ENCODE measurements at regions not wholly inside any gene's neighbourhood (a gene's known extent, or its start where the extent isn't known, plus 50 kb on each side); places are given as distances from the start of the nearest gene placed in this dataset.
A peak's percentile ranks its signal among the peaks of the same experiment; 100 is the strongest.

DNA sequence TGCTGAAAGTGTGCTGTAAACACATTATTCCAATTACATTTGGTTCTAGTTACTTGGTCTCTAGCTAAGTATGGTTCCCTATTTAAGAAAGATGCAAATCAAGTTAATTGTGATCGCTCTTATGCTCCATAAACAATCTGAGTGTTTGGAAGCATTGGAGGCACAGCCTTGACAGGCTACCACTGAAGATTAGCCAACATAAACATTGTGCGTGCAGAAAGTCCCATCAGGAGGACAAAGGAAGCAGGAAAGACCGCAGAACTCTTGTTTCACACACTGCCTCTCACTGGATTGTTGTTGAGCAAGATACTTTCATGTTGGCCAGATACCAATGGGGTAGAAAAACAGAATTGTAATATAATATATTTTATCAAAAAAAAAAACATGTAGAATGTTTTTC, 814.4 kb downstream of the EFNB2 start:
- H3K4me2 ChIP-seq, result no peak overlapping the region
- TF ChIP-seq EZH2phosphoT487 (IDR thresholded peaks at IDR 0.05; ENCODE audit: low read depth, severe bottlenecking, unreplicated experiment), result no peak
- TF ChIP-seq, protein P1, sequence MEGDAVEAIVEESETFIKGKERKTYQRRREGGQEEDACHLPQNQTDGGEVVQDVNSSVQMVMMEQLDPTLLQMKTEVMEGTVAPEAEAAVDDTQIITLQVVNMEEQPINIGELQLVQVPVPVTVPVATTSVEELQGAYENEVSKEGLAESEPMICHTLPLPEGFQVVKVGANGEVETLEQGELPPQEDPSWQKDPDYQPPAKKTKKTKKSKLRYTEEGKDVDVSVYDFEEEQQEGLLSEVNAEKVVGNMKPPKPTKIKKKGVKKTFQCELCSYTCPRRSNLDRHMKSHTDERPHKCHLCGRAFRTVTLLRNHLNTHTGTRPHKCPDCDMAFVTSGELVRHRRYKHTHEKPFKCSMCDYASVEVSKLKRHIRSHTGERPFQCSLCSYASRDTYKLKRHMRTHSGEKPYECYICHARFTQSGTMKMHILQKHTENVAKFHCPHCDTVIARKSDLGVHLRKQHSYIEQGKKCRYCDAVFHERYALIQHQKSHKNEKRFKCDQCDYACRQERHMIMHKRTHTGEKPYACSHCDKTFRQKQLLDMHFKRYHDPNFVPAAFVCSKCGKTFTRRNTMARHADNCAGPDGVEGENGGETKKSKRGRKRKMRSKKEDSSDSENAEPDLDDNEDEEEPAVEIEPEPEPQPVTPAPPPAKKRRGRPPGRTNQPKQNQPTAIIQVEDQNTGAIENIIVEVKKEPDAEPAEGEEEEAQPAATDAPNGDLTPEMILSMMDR (IDR thresholded peaks at IDR 0.05; ENCODE audit: poor library complexity), result no peak
- TF ChIP-seq EZH2 (IDR thresholded peaks at IDR 0.05; ENCODE audit: borderline replicate concordance), result no peak
- no peaks in the 10 kb centered on the region for H3K9me3 ChIP-seq (ENCODE audit: low read depth)
- H3K27me3 ChIP-seq, result no peaks in the 10 kb centered on the region
- H3K4me1 ChIP-seq (ENCODE audit: insufficient read depth), result no peaks in the 10 kb centered on the region
- no peak overlapping the region for H2AFZ ChIP-seq
- H4K20me1 ChIP-seq (ENCODE audit: insufficient read depth, poor library complexity, severe bottlenecking), result no peaks in the 10 kb centered on the region
- H3K36me3 ChIP-seq (replicated peaks; ENCODE audit: insufficient read depth, low read depth), result no peaks in the 10 kb centered on the region
- no peak overlapping the region for H3K27ac ChIP-seq
- H3K4me3 ChIP-seq, result no peak overlapping the region
- WGBS (ENCODE audit: low lambda C conversion rate, missing lambda C conversion rate), result 80% methylated on average over 3 of the region's 3 CpGs
- H3K79me2 ChIP-seq, result no peaks in the 10 kb centered on the region
- no peaks in the 10 kb centered on the region for H3K9me2 ChIP-seq (replicated peaks; ENCODE audit: insufficient read depth)
- DNase-seq (ENCODE audit: low spot score), result no peak

DNA sequence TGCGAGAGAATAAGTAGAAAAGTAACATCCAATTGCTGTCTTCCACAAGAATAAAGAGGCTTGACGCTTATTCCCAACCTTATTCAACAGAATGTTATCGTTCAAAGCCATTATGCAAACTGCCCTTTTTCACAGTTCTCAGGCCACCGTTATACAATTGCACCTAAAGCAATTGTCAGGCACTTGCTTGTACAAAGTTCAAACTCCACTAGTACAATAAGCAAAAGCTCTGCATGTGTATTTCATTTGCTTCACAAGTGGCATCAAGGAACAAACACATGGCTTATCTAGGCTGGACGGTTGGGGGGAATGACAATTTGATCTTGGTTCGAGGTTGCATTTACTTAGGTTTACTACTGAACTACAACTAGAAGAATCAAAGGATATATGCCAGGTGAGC, 815.6 kb downstream of the EFNB2 start:
- Histone ChIP-seq H3K9me3 (ENCODE audit: low read depth) (no peaks in the 10 kb centered on the region), H3K9me2 (replicated peaks; ENCODE audit: insufficient read depth) (no peaks in the 10 kb centered on the region), H3K4me1 (ENCODE audit: insufficient read depth) (no peaks in the 10 kb centered on the region), H4K20me1 (ENCODE audit: insufficient read depth, poor library complexity, severe bottlenecking) (no peaks in the 10 kb centered on the region), H3K36me3 (replicated peaks; ENCODE audit: insufficient read depth, low read depth) (no peaks in the 10 kb centered on the region), H3K27ac (no peak overlapping the region), H3K79me2 (no peaks in the 10 kb centered on the region), H3K4me2 (no peak overlapping the region), H3K4me3 (no peak overlapping the region), H3K27me3 (no peaks in the 10 kb centered on the region), H2AFZ (no peak overlapping the region)
- DNase-seq (ENCODE audit: low spot score), result peak; percentile 11
- TF ChIP-seq, protein P1 (IDR thresholded peaks at IDR 0.05; ENCODE audit: poor library complexity), result no peak
- TF ChIP-seq EZH2 (IDR thresholded peaks at IDR 0.05; ENCODE audit: borderline replicate concordance) (no peak), EZH2phosphoT487 (IDR thresholded peaks at IDR 0.05; ENCODE audit: low read depth, severe bottlenecking, unreplicated experiment) (no peak)
- WGBS (ENCODE audit: low lambda C conversion rate, missing lambda C conversion rate), result 54% methylated on average over 6 of the region's 6 CpGs

GRCh38 chr13:105709181-105709580, 826.3 kb downstream of the EFNB2 start:
- no peaks in the 10 kb centered on the region for H3K36me3 ChIP-seq (replicated peaks; ENCODE audit: insufficient read depth, low read depth)
- DNase-seq (ENCODE audit: low spot score), result no peak
- H4K20me1 ChIP-seq (ENCODE audit: insufficient read depth, poor library complexity, severe bottlenecking), result no peaks in the 10 kb centered on the region
- H3K27ac ChIP-seq, result no peak overlapping the region
- H2AFZ ChIP-seq, result no peak overlapping the region
- 93% methylated on average over 3 of the region's 3 CpGs for WGBS (ENCODE audit: low lambda C conversion rate, missing lambda C conversion rate)
- no peak for TF ChIP-seq EZH2 (IDR thresholded peaks at IDR 0.05; ENCODE audit: borderline replicate concordance)
- H3K27me3 ChIP-seq, result no peaks in the 10 kb centered on the region
- H3K4me1 ChIP-seq (ENCODE audit: insufficient read depth), result no peaks in the 10 kb centered on the region
- no peaks in the 10 kb centered on the region for H3K9me2 ChIP-seq (replicated peaks; ENCODE audit: insufficient read depth)
- no peak overlapping the region for H3K4me2 ChIP-seq
- H3K4me3 ChIP-seq, result no peak overlapping the region
- no peaks in the 10 kb centered on the region for H3K79me2 ChIP-seq
- H3K9me3 ChIP-seq (ENCODE audit: low read depth), result no peaks in the 10 kb centered on the region

GRCh38 chr13:105703843-105704242, 831.6 kb downstream of the EFNB2 start:
- DNase-seq (ENCODE audit: low spot score), result no peak
- WGBS (ENCODE audit: low lambda C conversion rate, missing lambda C conversion rate), result 96% methylated on average over 3 of the region's 3 CpGs
- Histone ChIP-seq H3K79me2 (no peaks in the 10 kb centered on the region), H2AFZ (no peak overlapping the region), H3K27ac (no peak overlapping the region), H3K27me3 (no peaks in the 10 kb centered on the region), H4K20me1 (ENCODE audit: insufficient read depth, poor library complexity, severe bottlenecking) (no peaks in the 10 kb centered on the region), H3K4me1 (ENCODE audit: insufficient read depth) (no peaks in the 10 kb centered on the region), H3K9me2 (replicated peaks; ENCODE audit: insufficient read depth) (no peaks in the 10 kb centered on the region), H3K36me3 (replicated peaks; ENCODE audit: insufficient read depth, low read depth) (no peaks in the 10 kb centered on the region), H3K4me2 (no peak overlapping the region), H3K4me3 (no peak overlapping the region), H3K9me3 (ENCODE audit: low read depth) (no peaks in the 10 kb centered on the region)
- TF ChIP-seq EZH2phosphoT487 (IDR thresholded peaks at IDR 0.05; ENCODE audit: low read depth, severe bottlenecking, unreplicated experiment) (no peak), EZH2 (IDR thresholded peaks at IDR 0.05; ENCODE audit: borderline replicate concordance) (no peak)
- TF ChIP-seq, protein P1 (IDR thresholded peaks at IDR 0.05; ENCODE audit: poor library complexity), result no peak

All from hepatocyte (in vitro differentiated cells).